Hepatocyte (in vitro differentiated cells): ENCODE measurements at regions not wholly inside any gene's neighbourhood (a gene's known extent, or its start where the extent isn't known, plus 50 kb on each side); places are given as distances from the start of the nearest gene placed in this dataset.

Experiments
- EZH2 ChIP-seq: fragments of 200-600 bp; sonication (generic); IDR thresholded peaks from 2 replicates; pipeline ENCODE4 v1.6.1; 2016; ENCODE audit warnings: antibody characterized with exemption, mild to moderate bottlenecking, borderline replicate concordance
- EZH2phosphoT487 ChIP-seq: fragments of 200-600 bp; sonication (generic); IDR thresholded peaks from one replicate; pipeline ENCODE4 v1.6.1; 2018; ENCODE audit warnings: antibody characterized with exemption, mild to moderate bottlenecking, low read depth, moderate library complexity; ENCODE audit not compliant: unreplicated experiment, severe bottlenecking
- TF ChIP-seq, protein P1 (sequence below): fragments of 200-600 bp; sonication (generic); IDR thresholded peaks from 2 replicates; pipeline ENCODE4 v1.5.1; 2016; ENCODE audit warnings: antibody characterized with exemption, mild to moderate bottlenecking; ENCODE audit not compliant: poor library complexity

DNA sequence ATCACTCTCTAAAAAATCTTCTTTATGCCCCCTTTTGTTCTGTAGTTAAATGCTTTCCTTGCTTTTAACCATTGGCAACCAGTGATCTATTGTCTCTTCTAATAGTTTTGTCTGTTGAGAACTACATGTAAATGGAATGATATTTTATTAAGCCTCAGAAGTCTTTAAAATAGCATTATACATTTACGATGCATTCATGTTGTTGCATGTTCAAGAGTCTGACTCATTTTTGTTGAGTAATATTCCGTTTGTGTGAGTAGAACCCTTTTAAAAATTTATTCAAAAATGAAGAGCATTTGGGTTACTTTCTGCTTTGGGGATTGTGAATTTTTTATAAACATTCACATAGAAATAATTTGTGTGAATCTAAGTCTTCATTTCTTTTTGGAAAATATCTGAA lies 1352.9 kb downstream of the NCAM2 start:
- TF ChIP-seq EZH2 (no peak), EZH2phosphoT487 (no peak)
- TF ChIP-seq, protein P1, sequence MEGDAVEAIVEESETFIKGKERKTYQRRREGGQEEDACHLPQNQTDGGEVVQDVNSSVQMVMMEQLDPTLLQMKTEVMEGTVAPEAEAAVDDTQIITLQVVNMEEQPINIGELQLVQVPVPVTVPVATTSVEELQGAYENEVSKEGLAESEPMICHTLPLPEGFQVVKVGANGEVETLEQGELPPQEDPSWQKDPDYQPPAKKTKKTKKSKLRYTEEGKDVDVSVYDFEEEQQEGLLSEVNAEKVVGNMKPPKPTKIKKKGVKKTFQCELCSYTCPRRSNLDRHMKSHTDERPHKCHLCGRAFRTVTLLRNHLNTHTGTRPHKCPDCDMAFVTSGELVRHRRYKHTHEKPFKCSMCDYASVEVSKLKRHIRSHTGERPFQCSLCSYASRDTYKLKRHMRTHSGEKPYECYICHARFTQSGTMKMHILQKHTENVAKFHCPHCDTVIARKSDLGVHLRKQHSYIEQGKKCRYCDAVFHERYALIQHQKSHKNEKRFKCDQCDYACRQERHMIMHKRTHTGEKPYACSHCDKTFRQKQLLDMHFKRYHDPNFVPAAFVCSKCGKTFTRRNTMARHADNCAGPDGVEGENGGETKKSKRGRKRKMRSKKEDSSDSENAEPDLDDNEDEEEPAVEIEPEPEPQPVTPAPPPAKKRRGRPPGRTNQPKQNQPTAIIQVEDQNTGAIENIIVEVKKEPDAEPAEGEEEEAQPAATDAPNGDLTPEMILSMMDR = no peak
